Keratinocyte (primary cell): ENCODE measurements at regions not wholly inside any gene's neighbourhood (a gene's known extent, or its start where the extent isn't known, plus 50 kb on each side); places are given as distances from the start of the nearest gene placed in this dataset.
"Not testable (repeated sequence)": the region's sequence is repeated elsewhere in the genome, so short reads cannot be mapped to it uniquely, and the experiment has no call there.

ENCODE experiments used
- EZH2 ChIP-seq: IDR thresholded peaks from one replicate; pipeline ENCODE4 v1.6.1; 2012; ENCODE audit warnings: inconsistent platforms, mild to moderate bottlenecking, low read length, moderate library complexity
- TF ChIP-seq, protein P1 (sequence below), 3 experiments: IDR thresholded peaks in 1 of 3; conservative IDR thresholded peaks in 1 of 3; optimal IDR thresholded peaks in 1 of 3; 2 replicates in 2 of 3; 3 replicates in 1 of 3; pipeline versions ENCODE3 to v1.5.1; 2011; ENCODE audit warnings: low read length in 3 of 3, mild to moderate bottlenecking in 3 of 3, moderate library complexity in 2 of 3, control low read depth in 1 of 3, inconsistent platforms in 1 of 3; ENCODE audit not compliant: insufficient read depth in 2 of 3; ENCODE audit errors: extremely low read depth in 1 of 3

DNA sequence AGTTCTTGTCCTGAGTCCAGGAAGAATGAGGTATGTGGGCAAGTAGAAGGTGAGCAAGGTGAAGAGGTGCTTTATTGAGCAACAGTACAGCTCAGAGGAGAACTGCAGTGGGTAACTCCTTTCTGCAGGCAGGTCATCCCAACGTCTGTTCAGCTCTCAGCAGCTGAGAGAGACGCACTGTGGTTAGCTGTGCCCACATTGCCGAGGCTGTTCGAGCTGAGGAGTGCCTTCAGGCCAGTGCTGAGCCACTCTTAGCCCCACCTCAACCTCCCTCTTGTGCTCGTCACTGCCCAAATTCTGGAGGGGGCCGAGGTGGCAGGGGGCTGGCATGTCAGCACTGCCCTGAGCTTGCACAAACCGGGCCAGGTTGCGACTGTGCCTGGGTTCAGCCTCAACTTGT lies 191.8 kb downstream of the CWH43 start:
- TF ChIP-seq, protein P1, sequence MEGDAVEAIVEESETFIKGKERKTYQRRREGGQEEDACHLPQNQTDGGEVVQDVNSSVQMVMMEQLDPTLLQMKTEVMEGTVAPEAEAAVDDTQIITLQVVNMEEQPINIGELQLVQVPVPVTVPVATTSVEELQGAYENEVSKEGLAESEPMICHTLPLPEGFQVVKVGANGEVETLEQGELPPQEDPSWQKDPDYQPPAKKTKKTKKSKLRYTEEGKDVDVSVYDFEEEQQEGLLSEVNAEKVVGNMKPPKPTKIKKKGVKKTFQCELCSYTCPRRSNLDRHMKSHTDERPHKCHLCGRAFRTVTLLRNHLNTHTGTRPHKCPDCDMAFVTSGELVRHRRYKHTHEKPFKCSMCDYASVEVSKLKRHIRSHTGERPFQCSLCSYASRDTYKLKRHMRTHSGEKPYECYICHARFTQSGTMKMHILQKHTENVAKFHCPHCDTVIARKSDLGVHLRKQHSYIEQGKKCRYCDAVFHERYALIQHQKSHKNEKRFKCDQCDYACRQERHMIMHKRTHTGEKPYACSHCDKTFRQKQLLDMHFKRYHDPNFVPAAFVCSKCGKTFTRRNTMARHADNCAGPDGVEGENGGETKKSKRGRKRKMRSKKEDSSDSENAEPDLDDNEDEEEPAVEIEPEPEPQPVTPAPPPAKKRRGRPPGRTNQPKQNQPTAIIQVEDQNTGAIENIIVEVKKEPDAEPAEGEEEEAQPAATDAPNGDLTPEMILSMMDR (optimal IDR thresholded peaks at IDR 0.05 in 1 of 3, IDR thresholded peaks at IDR 0.05 in 1 of 3, conservative IDR thresholded peaks at IDR 0.05 in 1 of 3; ENCODE audit: extremely low read depth in 1 of 3, insufficient read depth in 2 of 3, low read length in 3 of 3) = not testable (repeated sequence)
- TF ChIP-seq EZH2 = not testable (repeated sequence)
